Prostate gland (tissue), 2 donors: ENCODE measurements at regions not wholly inside any gene's neighbourhood (a gene's known extent, or its start where the extent isn't known, plus 50 kb on each side); places are given as distances from the start of the nearest gene placed in this dataset.
"Not testable (repeated sequence)": the region's sequence is repeated elsewhere in the genome, so short reads cannot be mapped to it uniquely, and the experiment has no call there.

Experiments
- DNase-seq: peaks from one replicate; pipeline ENCODE4 v3.0.0-alpha.2; 2019; ENCODE audit warnings: low spot score
- H3K27ac ChIP-seq, 2 donors: fragments of 200-600 bp; sonication (generic); 2 replicates each; pipeline ENCODE4 v1.5.1; 2017 to 2019
- H3K27me3 ChIP-seq: fragments of 200-600 bp; sonication (generic); replicated peaks from 2 replicates; pipeline ENCODE4 v1.5.1; 2019; ENCODE audit not compliant: insufficient read depth
- H3K36me3 ChIP-seq, 2 donors: fragments of 200-600 bp; sonication (generic); 1 replicate in 1 of 2; 2 replicates in 1 of 2; pipeline versions ENCODE4 v1.5.1 to v1.8.1; 2017 to 2019
- H3K4me1 ChIP-seq: fragments of 200-600 bp; sonication (generic); replicated peaks from 2 replicates; pipeline ENCODE4 v1.5.1; 2019
- H3K4me3 ChIP-seq, 2 donors: fragments of 200-600 bp; sonication (generic); 2 replicates each; pipeline ENCODE4 v1.5.1; 2017 to 2019
- H3K9me3 ChIP-seq: fragments of 200-600 bp; sonication (generic); 2 replicates; pipeline ENCODE4 v1.5.1; 2017
- POLR2A ChIP-seq: fragments of 450-650 bp; IDR thresholded peaks from one replicate; pipeline ENCODE4 v1.6.1; 2016; ENCODE audit warnings: antibody characterized with exemption, mild to moderate bottlenecking
- POLR2AphosphoS5 ChIP-seq: sonication (generic); formaldehyde crosslinking; IDR thresholded peaks from one replicate; pipeline ENCODE4 v1.6.1; 2017; ENCODE audit warnings: antibody characterized with exemption
- WGBS: methylation state at CpG from one replicate; pipeline ENCODE4 v1.1.5; 2018; 5-methylcytosine and 5-hydroxymethylcytosine counted together
- intact Hi-C: fragments of 100-400 bp; cut with DNase I; formaldehyde crosslinking; loops from one replicate; pipeline ENCODE4 v1.14.2; 2022
- TF ChIP-seq, protein P1 (sequence below), 4 experiments: fragments of 200-600 bp in 2 of 4; fragments of 450-650 bp in 2 of 4; sonication (generic) in 2 of 4; IDR thresholded peaks; 1 replicate in 3 of 4; 2 replicates in 1 of 4; pipeline ENCODE4 v1.5.1; 2016 to 2019; ENCODE audit warnings: antibody characterized with exemption in 4 of 4, mild to moderate bottlenecking in 2 of 4, moderate library complexity in 2 of 4

DNA sequence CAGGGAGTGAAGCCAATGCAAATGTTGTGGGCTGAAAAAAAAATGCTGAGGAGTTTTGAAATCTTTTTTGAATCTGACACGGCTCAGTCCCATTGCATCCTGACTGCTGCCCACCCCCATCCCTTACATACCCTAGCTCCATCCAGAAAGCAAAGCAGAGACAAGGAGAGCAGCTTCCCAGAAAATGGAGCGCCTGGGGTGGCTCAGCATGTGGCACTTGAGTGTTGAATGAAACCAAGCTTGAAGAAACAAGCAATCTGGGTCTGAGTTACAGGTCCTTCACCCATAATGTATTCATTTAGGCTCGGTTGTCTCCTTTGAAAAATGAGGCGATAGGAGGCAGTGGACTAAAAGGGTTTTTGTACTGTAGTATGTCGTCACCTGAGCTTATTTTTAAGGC, 244.2 kb upstream of the ACVR2A start:
- no peak overlapping the region for H3K27ac ChIP-seq
- no peaks in the 10 kb centered on the region for H3K9me3 ChIP-seq
- WGBS: 75% methylated on average over 5 of the region's 5 CpGs
- intact Hi-C loops: no loop called here
- no peaks in the 10 kb centered on the region for H3K36me3 ChIP-seq
- DNase-seq: no peak
- no peak overlapping the region for H3K4me3 ChIP-seq
- TF ChIP-seq POLR2A (no peak), POLR2AphosphoS5 (no peak)
- TF ChIP-seq, protein P1, sequence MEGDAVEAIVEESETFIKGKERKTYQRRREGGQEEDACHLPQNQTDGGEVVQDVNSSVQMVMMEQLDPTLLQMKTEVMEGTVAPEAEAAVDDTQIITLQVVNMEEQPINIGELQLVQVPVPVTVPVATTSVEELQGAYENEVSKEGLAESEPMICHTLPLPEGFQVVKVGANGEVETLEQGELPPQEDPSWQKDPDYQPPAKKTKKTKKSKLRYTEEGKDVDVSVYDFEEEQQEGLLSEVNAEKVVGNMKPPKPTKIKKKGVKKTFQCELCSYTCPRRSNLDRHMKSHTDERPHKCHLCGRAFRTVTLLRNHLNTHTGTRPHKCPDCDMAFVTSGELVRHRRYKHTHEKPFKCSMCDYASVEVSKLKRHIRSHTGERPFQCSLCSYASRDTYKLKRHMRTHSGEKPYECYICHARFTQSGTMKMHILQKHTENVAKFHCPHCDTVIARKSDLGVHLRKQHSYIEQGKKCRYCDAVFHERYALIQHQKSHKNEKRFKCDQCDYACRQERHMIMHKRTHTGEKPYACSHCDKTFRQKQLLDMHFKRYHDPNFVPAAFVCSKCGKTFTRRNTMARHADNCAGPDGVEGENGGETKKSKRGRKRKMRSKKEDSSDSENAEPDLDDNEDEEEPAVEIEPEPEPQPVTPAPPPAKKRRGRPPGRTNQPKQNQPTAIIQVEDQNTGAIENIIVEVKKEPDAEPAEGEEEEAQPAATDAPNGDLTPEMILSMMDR (IDR thresholded peaks at IDR 0.05): no peak
- H3K27me3 ChIP-seq: no peaks in the 10 kb centered on the region
- H3K4me1 ChIP-seq: no peaks in the 10 kb centered on the region

DNA sequence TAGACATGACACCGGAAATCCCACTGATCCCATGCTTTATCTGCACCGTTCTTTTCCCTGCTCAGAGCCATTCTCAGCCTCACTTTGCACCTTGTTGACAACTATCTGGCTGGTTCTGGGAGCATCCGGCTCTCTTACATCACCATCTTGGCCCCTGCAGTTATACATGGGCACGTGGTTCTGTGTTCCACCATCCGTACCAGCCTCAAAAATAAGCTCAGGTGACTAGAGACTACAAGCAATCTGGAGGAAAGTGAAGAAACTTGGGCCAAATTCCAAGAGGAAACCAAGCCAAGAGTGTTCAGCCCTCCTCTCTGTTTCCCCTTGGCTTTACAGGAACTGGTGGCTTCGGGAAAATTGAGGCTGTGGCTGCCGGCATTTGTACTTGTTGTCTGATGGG, 244.6 kb upstream of the ACVR2A start:
- no peaks in the 10 kb centered on the region for H3K27me3 ChIP-seq
- H3K27ac ChIP-seq: no peak overlapping the region
- peak; percentile 5 for DNase-seq
- no peaks in the 10 kb centered on the region for H3K9me3 ChIP-seq
- no peak for TF ChIP-seq POLR2AphosphoS5
- TF ChIP-seq, protein P1 (IDR thresholded peaks at IDR 0.05): no peak
- no peak for TF ChIP-seq POLR2A
- intact Hi-C loops: no loop called here
- H3K4me1 ChIP-seq: no peaks in the 10 kb centered on the region
- no peak overlapping the region for H3K4me3 ChIP-seq
- no peaks in the 10 kb centered on the region for H3K36me3 ChIP-seq
- 59% methylated on average over 7 of the region's 7 CpGs for WGBS

DNA sequence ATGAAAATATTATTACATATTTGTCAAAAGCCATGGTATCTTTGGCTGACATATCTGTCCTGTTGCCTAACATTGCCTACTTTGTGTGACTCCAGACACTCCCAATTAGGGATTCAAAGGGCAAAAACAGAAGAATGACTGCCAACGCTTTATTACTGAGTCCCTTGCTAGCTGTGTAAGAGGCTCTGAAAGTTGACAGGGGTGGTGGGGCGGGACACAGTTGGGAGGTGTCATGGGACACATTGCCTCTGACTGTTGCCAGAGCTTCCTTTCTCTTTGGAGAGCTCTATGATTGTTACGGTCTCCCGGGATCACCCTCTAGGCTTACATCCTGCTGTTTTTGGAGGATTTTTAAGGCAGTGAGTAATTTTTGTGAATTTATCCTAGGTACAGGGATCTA, 249.6 kb upstream of the ACVR2A start:
- Histone ChIP-seq H3K9me3 (no peaks in the 10 kb centered on the region), H3K27me3 (no peaks in the 10 kb centered on the region), H3K4me1 (no peaks in the 10 kb centered on the region), H3K36me3 (no peaks in the 10 kb centered on the region), H3K27ac (no peak overlapping the region), H3K4me3 (no peak overlapping the region)
- 73% methylated on average over 4 of the region's 4 CpGs for WGBS
- DNase-seq: no peak
- intact Hi-C loops: no loop called here
- TF ChIP-seq, protein P1 (IDR thresholded peaks at IDR 0.05): no peak
- TF ChIP-seq POLR2AphosphoS5 (no peak), POLR2A (no peak)

DNA sequence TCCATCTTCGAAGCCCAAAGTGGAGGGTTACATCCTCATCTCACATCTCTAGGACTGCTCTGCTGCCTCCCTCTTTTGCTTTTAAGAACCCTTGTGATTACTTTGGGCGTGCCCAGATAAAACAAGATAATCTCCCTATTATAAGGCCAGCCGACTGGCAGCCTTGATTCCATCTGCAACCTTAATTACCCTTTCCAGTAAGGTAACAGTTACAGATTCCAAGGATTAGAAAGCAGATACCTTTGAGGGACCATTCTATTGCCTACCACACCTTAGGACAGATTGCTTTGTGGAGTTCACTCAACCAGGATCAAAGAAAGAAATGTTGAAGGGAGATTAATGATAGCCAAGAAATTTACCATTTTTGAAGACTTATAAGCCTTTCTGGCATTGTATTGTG, 250.8 kb upstream of the ACVR2A start:
- 77% methylated on average over 3 of the region's 3 CpGs for WGBS
- H3K4me1 ChIP-seq: no peaks in the 10 kb centered on the region
- no peaks in the 10 kb centered on the region for H3K9me3 ChIP-seq
- no peaks in the 10 kb centered on the region for H3K27me3 ChIP-seq
- no peak overlapping the region for H3K4me3 ChIP-seq
- intact Hi-C loops: no loop called here
- TF ChIP-seq POLR2AphosphoS5: no peak
- no peak for TF ChIP-seq POLR2A
- TF ChIP-seq, protein P1 (IDR thresholded peaks at IDR 0.05): no peak
- H3K27ac ChIP-seq: no peak overlapping the region
- DNase-seq: no peak
- H3K36me3 ChIP-seq: no peaks in the 10 kb centered on the region

DNA sequence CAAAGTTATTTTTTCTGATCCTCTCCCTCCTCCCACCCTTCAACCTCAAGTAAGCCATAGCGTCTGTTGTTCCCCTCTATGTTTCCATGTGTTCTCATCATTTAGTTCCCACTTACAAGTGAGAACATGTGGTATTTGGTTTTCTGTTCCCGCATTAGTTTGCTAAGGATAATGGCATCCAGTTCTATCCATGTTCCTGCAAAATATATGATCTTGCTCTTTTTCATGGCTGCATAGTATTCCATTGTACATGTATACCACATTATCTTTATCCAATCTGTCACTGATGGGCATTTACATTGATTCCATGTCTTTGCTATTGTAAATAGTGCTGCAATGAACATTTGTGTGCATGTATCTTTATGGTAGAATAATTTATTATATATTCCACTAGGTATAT, 252.0 kb upstream of the ACVR2A start:
- 96% methylated on average over 2 of the region's 2 CpGs for WGBS

More for the DNA sequence above, 252.0 kb upstream of the ACVR2A start:
- DNase-seq, H3K36me3 ChIP-seq, H3K4me1 ChIP-seq, H3K4me3 ChIP-seq, H3K27ac ChIP-seq, H3K27me3 ChIP-seq, H3K9me3 ChIP-seq, intact Hi-C loops: not testable (repeated sequence)
